Myocyte (in vitro differentiated cells): ENCODE measurements at regions not wholly inside any gene's neighbourhood (a gene's known extent, or its start where the extent isn't known, plus 50 kb on each side); places are given as distances from the start of the nearest gene placed in this dataset.

Experiments
- DNase-seq: peaks from one replicate; pipeline ENCODE4 v3.0.0-alpha.2; 2012; ENCODE audit warnings: low read depth

- DNase-seq = no peak
These were observed 126.4 kb upstream of the RAI14 start for GRCh38 chr5:34529581-34530331.

GRCh38 chr5:34530637-34531036, 125.5 kb upstream of the RAI14 start:
- no peak for DNase-seq

GRCh38 chr5:34531751-34532360, 124.3 kb upstream of the RAI14 start:
- peak; percentile 25 for DNase-seq

- peak; percentile 62 for DNase-seq
These were observed 122.3 kb upstream of the RAI14 start for GRCh38 chr5:34533582-34534522.

- peak; percentile 57 for DNase-seq
These were observed 121.5 kb upstream of the RAI14 start for GRCh38 chr5:34534523-34535103.

GRCh38 chr5:34535433-34535832, 120.7 kb upstream of the RAI14 start:
- DNase-seq = no peak

GRCh38 chr5:34535944-34536623, 120.0 kb upstream of the RAI14 start:
- no peak for DNase-seq

- DNase-seq = no peak
These were observed 119.4 kb upstream of the RAI14 start for GRCh38 chr5:34536699-34537098.

- no peak for DNase-seq
These were observed 118.0 kb upstream of the RAI14 start for GRCh38 chr5:34538026-34538672.

- DNase-seq = no peak
These were observed 116.9 kb upstream of the RAI14 start for GRCh38 chr5:34539183-34539582.

- no peak for DNase-seq
These were observed 115.1 kb upstream of the RAI14 start for GRCh38 chr5:34541067-34541466.

GRCh38 chr5:34542818-34543217, 113.3 kb upstream of the RAI14 start:
- DNase-seq = no peak

GRCh38 chr5:34543687-34544086, 112.4 kb upstream of the RAI14 start:
- no peak for DNase-seq

- DNase-seq = no peak
These were observed 111.7 kb upstream of the RAI14 start for GRCh38 chr5:34544403-34544802.

GRCh38 chr5:34545164-34545563, 111.0 kb upstream of the RAI14 start:
- no peak for DNase-seq

- no peak for DNase-seq
These were observed 110.5 kb upstream of the RAI14 start for GRCh38 chr5:34545626-34546025.

- no peak for DNase-seq
These were observed 108.6 kb upstream of the RAI14 start for GRCh38 chr5:34547300-34548085.

GRCh38 chr5:34548086-34548403, 108.1 kb upstream of the RAI14 start:
- no peak for DNase-seq

GRCh38 chr5:34550247-34550646, 105.9 kb upstream of the RAI14 start:
- no peak for DNase-seq

- no peak for DNase-seq
These were observed 105.2 kb upstream of the RAI14 start for GRCh38 chr5:34550964-34551363.
